Tibial artery (tissue), 4 donors: ENCODE measurements at regions not wholly inside any gene's neighbourhood (a gene's known extent, or its start where the extent isn't known, plus 50 kb on each side); places are given as distances from the start of the nearest gene placed in this dataset.

ENCODE experiments used
- DNase-seq, 2 donors: peaks; one replicate each; pipeline ENCODE4 v3.0.0-alpha.2; 2019
- H3K27ac ChIP-seq, 2 donors: fragments of 200-600 bp; sonication (generic) in 1 of 2; 1 replicate in 1 of 2; 2 replicates in 1 of 2; pipeline ENCODE4 v1.5.1; 2018 to 2019; ENCODE audit warnings: mild to moderate bottlenecking in 1 of 2
- H3K27me3 ChIP-seq, 2 donors: fragments of 200-600 bp; sonication (generic) in 1 of 2; one replicate each; pipeline versions ENCODE4 v1.5.1 to v1.6.0; 2016 to 2019
- H3K36me3 ChIP-seq, 3 donors: fragments of 200-600 bp; sonication (generic) in 2 of 3; one replicate each; pipeline ENCODE4 v1.5.1; 2016 to 2019; ENCODE audit warnings: mild to moderate bottlenecking in 2 of 3
- H3K4me1 ChIP-seq, 4 donors: fragments of 200-600 bp; sonication (generic) in 2 of 4; 1 replicate in 3 of 4; 2 replicates in 1 of 4; pipeline ENCODE4 v1.5.1; 2016 to 2019
- H3K4me3 ChIP-seq, 2 donors: fragments of 200-600 bp; sonication (generic) in 1 of 2; 1 replicate in 1 of 2; 2 replicates in 1 of 2; pipeline ENCODE4 v1.5.1; 2018 to 2019; ENCODE audit warnings: mild to moderate bottlenecking in 2 of 2
- H3K9me3 ChIP-seq, 3 donors: fragments of 200-600 bp; sonication (generic) in 1 of 3; one replicate each; pipeline ENCODE4 v1.5.1; 2016 to 2019
- CTCF ChIP-seq, 2 experiments: fragments of 200-600 bp in 1 of 2; fragments of 450-650 bp in 1 of 2; IDR thresholded peaks; one replicate each; pipeline ENCODE4 v1.5.1; 2017 to 2019; ENCODE audit warnings: antibody characterized with exemption in 2 of 2, mild to moderate bottlenecking in 1 of 2, moderate library complexity in 1 of 2
- intact Hi-C: fragments of 100-400 bp; cut with DNase I; formaldehyde crosslinking; loops from one replicate; pipeline ENCODE4 v1.15.0; 2023; ENCODE audit warnings: low total_unique reads

- DNase-seq, result no peak
- no peak for TF ChIP-seq CTCF (IDR thresholded peaks at IDR 0.05)
- no peaks in the 10 kb centered on the region for H3K9me3 ChIP-seq
- intact Hi-C loops, result no loop called here
- H3K4me1 ChIP-seq, result no peaks in the 10 kb centered on the region
- H3K27me3 ChIP-seq, result no peaks in the 10 kb centered on the region
- no peak overlapping the region for H3K4me3 ChIP-seq
- H3K36me3 ChIP-seq, result no peaks in the 10 kb centered on the region
- H3K27ac ChIP-seq, result no peak overlapping the region
Observed at GRCh38 chr2:41764919-41765318, 282.9 kb upstream of the PKDCC start.

- intact Hi-C loops, result no loop called here
- Histone ChIP-seq H3K27ac (no peak overlapping the region), H3K9me3 (no peaks in the 10 kb centered on the region), H3K36me3 (no peaks in the 10 kb centered on the region), H3K4me1 (no peaks in the 10 kb centered on the region), H3K4me3 (no peak overlapping the region), H3K27me3 (no peaks in the 10 kb centered on the region)
- DNase-seq, result no peak
- TF ChIP-seq CTCF (IDR thresholded peaks at IDR 0.05), result no peak
Observed at GRCh38 chr2:41768310-41768709, 279.5 kb upstream of the PKDCC start.

DNA sequence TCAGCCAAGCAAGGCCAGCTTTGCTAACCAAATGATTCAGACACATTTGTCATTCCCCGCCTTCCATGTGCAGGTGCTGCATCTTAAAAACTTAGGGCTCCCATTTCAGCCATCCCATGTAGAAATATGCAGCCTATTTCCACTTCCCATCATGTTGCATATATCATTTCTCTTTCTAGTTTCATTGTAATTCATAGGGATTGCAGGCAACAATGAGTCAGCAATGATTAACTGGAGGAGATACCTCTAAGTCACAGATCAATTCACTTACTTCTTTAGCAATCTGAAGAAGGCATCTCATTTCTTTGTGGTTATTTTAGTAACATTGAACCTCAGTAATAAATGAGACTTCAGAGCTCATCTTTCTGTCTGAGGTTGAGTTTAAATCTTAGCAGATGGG is 276.1 kb upstream of the PKDCC start:
- Histone ChIP-seq H3K4me1 (no peaks in the 10 kb centered on the region), H3K27me3 (no peaks in the 10 kb centered on the region), H3K36me3 (no peaks in the 10 kb centered on the region), H3K4me3 (no peak overlapping the region), H3K9me3 (no peaks in the 10 kb centered on the region), H3K27ac (no peak overlapping the region)
- no peak for DNase-seq
- TF ChIP-seq CTCF (IDR thresholded peaks at IDR 0.05), result no peak
- intact Hi-C loops, result no loop called here

DNA sequence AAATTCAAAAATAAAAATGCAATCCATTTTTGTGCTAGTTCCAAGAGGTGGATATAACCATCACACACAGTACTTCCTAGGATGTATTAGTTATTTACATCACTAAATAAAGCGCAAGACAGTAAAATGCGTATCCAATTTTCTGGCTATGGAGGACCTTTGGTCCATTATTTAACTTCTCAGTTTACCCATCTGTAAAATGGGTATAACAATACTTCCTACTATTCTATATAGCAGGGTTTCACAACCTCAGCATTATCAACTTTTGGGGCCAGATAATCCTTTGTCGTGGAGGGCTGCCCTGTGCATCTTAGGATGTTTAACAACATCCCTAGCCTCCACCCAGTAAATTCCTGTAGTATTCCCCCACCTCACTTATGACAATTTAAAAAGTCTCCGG is 275.1 kb upstream of the PKDCC start:
- no peak for TF ChIP-seq CTCF (IDR thresholded peaks at IDR 0.05)
- Histone ChIP-seq H3K4me1 (no peaks in the 10 kb centered on the region), H3K27ac (no peak overlapping the region), H3K4me3 (no peak overlapping the region), H3K27me3 (no peaks in the 10 kb centered on the region), H3K36me3 (no peaks in the 10 kb centered on the region), H3K9me3 (no peaks in the 10 kb centered on the region)
- DNase-seq, result no peak
- intact Hi-C loops, result no loop called here

DNA sequence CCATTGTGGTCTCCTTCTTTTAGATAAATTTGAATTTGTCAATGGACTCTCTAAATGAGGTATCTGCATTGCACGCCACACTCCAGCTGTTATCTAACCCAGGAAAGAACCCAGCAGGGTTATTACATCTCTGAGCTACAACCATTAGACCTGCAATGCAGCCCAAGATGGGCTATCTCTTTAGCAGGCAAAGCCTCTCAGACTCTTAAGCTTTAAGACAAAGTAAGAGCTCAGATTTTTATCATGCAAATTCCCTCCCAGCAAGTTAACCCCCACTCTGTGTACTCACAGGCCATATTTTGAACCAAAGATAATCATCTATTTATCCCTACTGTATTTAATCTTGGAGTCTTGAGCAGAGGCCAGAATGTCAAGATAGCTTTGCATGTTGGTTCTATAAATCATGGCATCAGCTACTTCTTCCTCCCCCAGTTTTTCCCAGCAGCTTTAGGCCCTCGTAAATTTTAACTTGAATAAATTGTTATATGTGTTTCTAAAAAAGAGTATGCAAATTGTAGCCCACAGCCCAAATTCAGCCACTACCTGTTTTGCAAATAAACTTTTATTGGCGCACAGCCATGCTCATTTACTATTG is 273.7 kb upstream of the PKDCC start:
- intact Hi-C loops, result no loop called here
- no peaks in the 10 kb centered on the region for H3K4me1 ChIP-seq
- TF ChIP-seq CTCF (IDR thresholded peaks at IDR 0.05), result no peak
- no peak overlapping the region for H3K4me3 ChIP-seq
- no peaks in the 10 kb centered on the region for H3K36me3 ChIP-seq
- no peaks in the 10 kb centered on the region for H3K27me3 ChIP-seq
- DNase-seq, result no peak
- H3K27ac ChIP-seq, result no peak overlapping the region
- no peaks in the 10 kb centered on the region for H3K9me3 ChIP-seq
